RWPE2 (cell line): ENCODE measurements at regions not wholly inside any gene's neighbourhood (a gene's known extent, or its start where the extent isn't known, plus 50 kb on each side); places are given as distances from the start of the nearest gene placed in this dataset.

ENCODE experiments used
- ATAC-seq: fragments of 200-7000 bp; cut with Tn5 transposase; 3 replicates; pipeline ENCODE4 v1.9.1; 2021; ENCODE audit warnings: low read depth
- DNase-seq: peaks from one replicate; pipeline ENCODE4 v3.0.0-alpha.2; 2020; ENCODE audit warnings: low spot score
- H3K27ac ChIP-seq: fragments of 450-650 bp; 2 replicates; pipeline ENCODE4 v1.5.1; 2017; ENCODE audit warnings: mild to moderate bottlenecking; ENCODE audit not compliant: poor library complexity, severe bottlenecking
- H3K27me3 ChIP-seq: fragments of 250-450 bp; sonication (Bioruptor Pico); 2 replicates; pipeline ENCODE4 v1.5.1; 2021; ENCODE audit warnings: mild to moderate bottlenecking, moderate library complexity; ENCODE audit not compliant: insufficient read depth, poor library complexity, severe bottlenecking
- H3K36me3 ChIP-seq: fragments of 250-450 bp; sonication (Bioruptor Pico); 2 replicates; pipeline ENCODE4 v1.5.1; 2020; ENCODE audit warnings: low read depth, mild to moderate bottlenecking, moderate library complexity
- H3K4me1 ChIP-seq: fragments of 250-450 bp; sonication (Bioruptor Pico); 2 replicates; pipeline ENCODE4 v1.5.1; 2021; ENCODE audit warnings: mild to moderate bottlenecking, moderate library complexity; ENCODE audit not compliant: insufficient read depth, poor library complexity, severe bottlenecking
- H3K4me3 ChIP-seq: fragments of 250-450 bp; sonication (Bioruptor Pico); 2 replicates; pipeline ENCODE4 v1.5.1; 2021; ENCODE audit warnings: mild to moderate bottlenecking, moderate library complexity; ENCODE audit not compliant: severe bottlenecking
- H3K9me3 ChIP-seq: fragments of 250-450 bp; sonication (Bioruptor Pico); 2 replicates; pipeline ENCODE4 v1.5.1; 2021; ENCODE audit warnings: mild to moderate bottlenecking, moderate library complexity; ENCODE audit not compliant: severe bottlenecking
- TF ChIP-seq, protein P1 (sequence below): fragments of 450-650 bp; IDR thresholded peaks from one replicate; pipeline ENCODE4 v1.5.1; 2017; ENCODE audit warnings: mild to moderate bottlenecking, moderate library complexity; ENCODE audit not compliant: poor library complexity, severe bottlenecking

DNA sequence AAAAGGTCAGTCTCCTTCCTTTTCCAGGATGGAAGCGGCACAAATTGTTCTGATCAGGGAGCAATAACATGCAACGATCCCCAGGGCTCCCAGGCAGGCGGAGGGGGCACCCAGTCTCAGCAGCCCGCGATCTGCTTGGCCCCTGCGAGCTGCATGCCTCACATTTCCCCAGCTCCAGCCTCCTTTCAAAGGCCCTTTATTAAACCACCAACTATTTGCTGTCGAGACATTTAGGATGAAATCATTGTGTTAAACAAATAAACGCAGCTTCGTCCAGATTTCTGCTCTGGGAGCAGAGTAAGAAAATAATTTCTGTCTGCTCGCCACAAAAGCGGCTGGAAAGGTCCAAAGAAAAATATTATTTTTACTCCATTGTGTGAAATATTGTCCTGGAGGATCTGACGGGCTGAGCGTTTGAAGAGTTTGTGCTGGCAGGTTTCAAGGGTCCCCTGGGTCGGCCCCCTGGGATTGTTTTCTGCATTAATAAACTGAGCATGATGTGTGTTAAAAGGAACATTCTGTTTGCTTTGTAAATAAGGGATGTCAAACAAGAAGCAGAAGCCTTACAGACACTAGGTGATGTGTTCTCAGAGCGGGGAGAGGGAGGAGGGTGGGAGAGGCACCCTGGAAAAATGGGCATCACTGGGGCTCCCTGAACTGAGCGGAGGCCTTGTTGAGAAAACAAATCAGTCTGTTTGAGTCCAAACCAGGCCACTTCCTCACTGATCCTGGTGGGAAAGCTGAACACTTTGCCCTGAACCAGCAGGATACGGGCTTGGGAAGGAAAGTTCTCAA lies 110.1 kb downstream of the FOXD1 start:
- H3K4me1 ChIP-seq = no peaks in the 10 kb centered on the region
- no peak for ATAC-seq
- DNase-seq = no peak
- TF ChIP-seq, protein P1, sequence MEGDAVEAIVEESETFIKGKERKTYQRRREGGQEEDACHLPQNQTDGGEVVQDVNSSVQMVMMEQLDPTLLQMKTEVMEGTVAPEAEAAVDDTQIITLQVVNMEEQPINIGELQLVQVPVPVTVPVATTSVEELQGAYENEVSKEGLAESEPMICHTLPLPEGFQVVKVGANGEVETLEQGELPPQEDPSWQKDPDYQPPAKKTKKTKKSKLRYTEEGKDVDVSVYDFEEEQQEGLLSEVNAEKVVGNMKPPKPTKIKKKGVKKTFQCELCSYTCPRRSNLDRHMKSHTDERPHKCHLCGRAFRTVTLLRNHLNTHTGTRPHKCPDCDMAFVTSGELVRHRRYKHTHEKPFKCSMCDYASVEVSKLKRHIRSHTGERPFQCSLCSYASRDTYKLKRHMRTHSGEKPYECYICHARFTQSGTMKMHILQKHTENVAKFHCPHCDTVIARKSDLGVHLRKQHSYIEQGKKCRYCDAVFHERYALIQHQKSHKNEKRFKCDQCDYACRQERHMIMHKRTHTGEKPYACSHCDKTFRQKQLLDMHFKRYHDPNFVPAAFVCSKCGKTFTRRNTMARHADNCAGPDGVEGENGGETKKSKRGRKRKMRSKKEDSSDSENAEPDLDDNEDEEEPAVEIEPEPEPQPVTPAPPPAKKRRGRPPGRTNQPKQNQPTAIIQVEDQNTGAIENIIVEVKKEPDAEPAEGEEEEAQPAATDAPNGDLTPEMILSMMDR = no peak
- no peaks in the 10 kb centered on the region for H3K27me3 ChIP-seq
- H3K36me3 ChIP-seq = no peaks in the 10 kb centered on the region
- no peak overlapping the region for H3K27ac ChIP-seq
- H3K4me3 ChIP-seq = no peak overlapping the region
- no peaks in the 10 kb centered on the region for H3K9me3 ChIP-seq

DNA sequence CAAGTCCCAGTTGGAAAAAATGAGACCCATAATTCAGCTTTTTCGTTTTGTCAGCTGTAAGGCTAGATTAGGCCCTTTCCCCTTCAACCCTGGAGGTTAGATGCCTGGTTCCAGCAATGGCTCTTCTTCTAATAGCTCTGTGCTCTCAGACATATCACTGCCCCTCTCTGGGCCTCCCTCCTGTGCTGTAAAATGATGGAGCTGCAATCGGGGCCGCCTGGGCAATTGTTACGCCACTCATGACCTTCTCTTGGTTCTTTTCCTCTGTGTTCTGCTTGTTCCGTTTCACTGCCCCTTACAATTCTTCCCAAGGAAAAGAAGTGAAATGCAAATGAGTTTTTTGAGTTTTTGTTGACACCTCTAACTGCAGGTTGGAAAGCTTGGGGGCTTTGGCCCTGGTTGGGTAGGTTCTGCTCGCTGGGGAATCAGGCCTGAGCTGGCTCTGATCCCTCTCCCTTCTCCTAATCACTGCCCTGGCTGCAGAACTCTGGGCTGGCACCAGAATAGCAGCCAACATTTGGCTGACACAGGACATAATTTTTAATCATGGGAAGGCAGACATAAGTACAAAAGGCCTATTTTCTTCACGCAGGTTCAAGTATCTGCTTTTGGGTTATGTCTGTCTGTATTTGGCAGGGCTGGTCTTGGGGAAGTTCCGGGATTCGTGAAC lies 110.9 kb downstream of the FOXD1 start:
- ATAC-seq = no peak

GRCh38 chr5:73336366-73336765 lies 112.2 kb downstream of the FOXD1 start:
- DNase-seq = no peak
- no peak overlapping the region for H3K4me3 ChIP-seq
- no peaks in the 10 kb centered on the region for H3K9me3 ChIP-seq
- no peak overlapping the region for H3K27ac ChIP-seq
- TF ChIP-seq, protein P1 = no peak
- no peaks in the 10 kb centered on the region for H3K27me3 ChIP-seq
- H3K4me1 ChIP-seq = no peaks in the 10 kb centered on the region
- ATAC-seq = no peak
- H3K36me3 ChIP-seq = no peaks in the 10 kb centered on the region

More for the DNA sequence above, 110.9 kb downstream of the FOXD1 start:
- no peaks in the 10 kb centered on the region for H3K36me3 ChIP-seq
- TF ChIP-seq, protein P1 = no peak
- DNase-seq = no peak
- H3K9me3 ChIP-seq = no peaks in the 10 kb centered on the region
- no peak overlapping the region for H3K27ac ChIP-seq
- H3K4me1 ChIP-seq = no peaks in the 10 kb centered on the region
- no peaks in the 10 kb centered on the region for H3K27me3 ChIP-seq
- no peak overlapping the region for H3K4me3 ChIP-seq

DNA sequence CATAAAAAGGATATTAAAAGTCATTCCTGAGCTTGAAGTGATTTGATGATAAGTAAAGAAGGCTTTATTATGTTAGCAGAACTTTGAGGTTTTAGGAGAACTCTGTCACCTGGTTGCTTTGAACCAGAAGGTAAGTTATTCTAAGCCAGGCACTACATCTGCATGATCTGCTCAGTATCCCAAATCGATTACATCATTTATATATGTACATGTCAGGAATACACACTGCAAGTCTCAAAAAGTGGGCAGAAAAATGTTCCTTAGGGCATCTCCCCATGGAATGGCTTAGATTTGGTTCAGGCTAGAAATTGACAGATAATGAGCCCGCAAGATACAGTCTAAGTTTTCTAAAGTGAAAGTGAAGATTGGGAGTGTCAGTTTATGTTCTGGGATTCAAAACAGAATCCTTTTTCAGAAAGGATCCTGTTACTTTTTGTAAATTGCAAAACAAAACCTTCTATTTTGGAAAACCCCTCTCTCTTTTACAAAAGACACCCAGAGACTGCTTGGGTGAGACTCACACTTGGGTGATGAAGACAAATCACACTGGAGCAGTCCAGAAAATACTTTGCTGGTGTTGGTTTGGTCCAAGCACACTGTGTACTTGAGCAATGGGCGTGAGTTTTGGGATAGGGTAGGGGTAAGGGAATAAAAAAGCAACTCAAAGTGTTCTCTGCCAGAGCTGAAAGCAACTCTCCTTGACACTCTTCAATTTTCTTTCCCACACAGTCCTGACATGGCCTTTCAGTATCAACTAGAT lies 114.5 kb downstream of the FOXD1 start:
- TF ChIP-seq, protein P1 = no peak
- no peak for DNase-seq
- Histone ChIP-seq H3K27me3 (no peaks in the 10 kb centered on the region), H3K27ac (no peak overlapping the region), H3K4me3 (no peak overlapping the region), H3K36me3 (no peaks in the 10 kb centered on the region), H3K9me3 (peaks cover 5% of the 10 kb centered on the region), H3K4me1 (no peaks in the 10 kb centered on the region)
- no peak for ATAC-seq
